GM23338 (cell line): ENCODE measurements at regions not wholly inside any gene's neighbourhood (a gene's known extent, or its start where the extent isn't known, plus 50 kb on each side); places are given as distances from the start of the nearest gene placed in this dataset.

Experiments used
- ATAC-seq: fragments of 200-7000 bp; cut with Tn5 transposase; 3 replicates; pipeline ENCODE4 v1.9.1; 2020
- DNase-seq: peaks from one replicate; pipeline ENCODE4 v3.0.0-alpha.2; 2015; ENCODE audit warnings: low spot score
- H2AFZ ChIP-seq: fragments of 200-600 bp; sonication (generic); 2 replicates; pipeline ENCODE4 v1.8.0; 2016; ENCODE audit warnings: antibody characterized with exemption, mild to moderate bottlenecking, moderate library complexity
- H3F3A ChIP-seq: fragments of 200-600 bp; sonication (generic); replicated peaks from 2 replicates; pipeline ENCODE4 v1.8.0; 2017; ENCODE audit warnings: antibody characterized with exemption, mixed run types, low read depth
- H3K27ac ChIP-seq: fragments of 200-600 bp; sonication (generic); 2 replicates; pipeline ENCODE4 v1.6.1; 2016; ENCODE audit warnings: low read depth
- H3K27me3 ChIP-seq: fragments of 200-600 bp; sonication (generic); 2 replicates; pipeline ENCODE4 v1.8.0; 2016; ENCODE audit warnings: mild to moderate bottlenecking, mixed run types, moderate library complexity; ENCODE audit not compliant: insufficient read depth
- H3K36me3 ChIP-seq: fragments of 200-600 bp; sonication (generic); 2 replicates; pipeline ENCODE4 v1.8.0; 2016; ENCODE audit warnings: mild to moderate bottlenecking; ENCODE audit not compliant: insufficient read depth
- H3K4me1 ChIP-seq: fragments of 200-600 bp; sonication (generic); 2 replicates; pipeline ENCODE4 v1.8.0; 2016; ENCODE audit warnings: mild to moderate bottlenecking, moderate library complexity; ENCODE audit not compliant: insufficient read depth
- H3K4me2 ChIP-seq: fragments of 200-600 bp; sonication (generic); 2 replicates; pipeline ENCODE4 v1.7.1; 2017; ENCODE audit warnings: mixed run types
- H3K4me3 ChIP-seq: fragments of 200-600 bp; sonication (generic); 2 replicates; pipeline ENCODE4 v1.6.1; 2016; ENCODE audit warnings: mixed run types
- H3K79me2 ChIP-seq: fragments of 200-600 bp; sonication (generic); replicated peaks from 2 replicates; pipeline ENCODE4 v1.8.0; 2017; ENCODE audit warnings: mild to moderate bottlenecking; ENCODE audit not compliant: insufficient read depth
- H3K9me2 ChIP-seq: fragments of 200-600 bp; sonication (generic); 2 replicates; pipeline ENCODE4 v1.8.0; 2017; ENCODE audit not compliant: insufficient read depth
- H4K20me1 ChIP-seq: fragments of 200-600 bp; sonication (generic); replicated peaks from 2 replicates; pipeline ENCODE4 v1.8.0; 2017; ENCODE audit warnings: mild to moderate bottlenecking; ENCODE audit not compliant: insufficient read depth
- H3K27ac Mint-ChIP-seq: 2 replicates; pipeline ENCODE4 v1.8.0; 2020; ENCODE audit warnings: inconsistent platforms, mild to moderate bottlenecking, moderate library complexity, mixed read lengths
- H3K27me3 Mint-ChIP-seq: 3 replicates; pipeline ENCODE4 v1.8.0; 2022; ENCODE audit warnings: low read depth, mild to moderate bottlenecking, moderate library complexity, mixed read lengths, inconsistent platforms; ENCODE audit not compliant: insufficient read depth, poor library complexity
- H3K36me3 Mint-ChIP-seq: 3 replicates; pipeline ENCODE4 v1.8.0; 2021; ENCODE audit warnings: low read depth, mild to moderate bottlenecking, inconsistent platforms, moderate library complexity, mixed read lengths
- H3K4me1 Mint-ChIP-seq: 3 replicates; pipeline ENCODE4 v1.8.0; 2020; ENCODE audit warnings: mild to moderate bottlenecking, inconsistent platforms, mixed read lengths
- H3K4me3 Mint-ChIP-seq: 3 replicates; pipeline ENCODE4 v1.8.0; 2021; ENCODE audit warnings: moderate library complexity, mild to moderate bottlenecking, inconsistent platforms, mixed read lengths
- H3K9me3 Mint-ChIP-seq: 3 replicates; pipeline ENCODE4 v1.8.0; 2020; ENCODE audit warnings: moderate library complexity, mild to moderate bottlenecking, inconsistent platforms, mixed read lengths
- EZH2 ChIP-seq: fragments of 200-600 bp; sonication (generic); IDR thresholded peaks from one replicate; pipeline ENCODE4 v1.8.0; 2017; ENCODE audit warnings: antibody characterized with exemption, mild to moderate bottlenecking, low read depth; ENCODE audit not compliant: unreplicated experiment
- JUNB ChIP-seq: IDR thresholded peaks from one replicate; pipeline ENCODE4 v1.6.1; 2016; ENCODE audit warnings: antibody characterized with exemption; ENCODE audit not compliant: unreplicated experiment
- NANOG ChIP-seq: IDR thresholded peaks from 2 replicates; pipeline ENCODE4 v1.6.1; 2016; ENCODE audit warnings: antibody characterized with exemption, borderline replicate concordance
- STAT1 ChIP-seq: IDR thresholded peaks from one replicate; pipeline ENCODE4 v1.6.1; 2016; ENCODE audit warnings: antibody characterized with exemption; ENCODE audit not compliant: unreplicated experiment
- ZNF114 ChIP-seq: fragments of 250-450 bp; sonication (Bioruptor Pico); IDR thresholded peaks from 2 replicates; pipeline ENCODE4 v1.5.0; 2020; ENCODE audit warnings: mild to moderate bottlenecking, moderate library complexity
- ZNF331 ChIP-seq: fragments of 250-450 bp; sonication (Bioruptor Pico); IDR thresholded peaks from 2 replicates; pipeline ENCODE4 v1.5.0; 2020; ENCODE audit warnings: low read depth, mild to moderate bottlenecking, moderate library complexity
- ZNF462 ChIP-seq: fragments of 250-450 bp; sonication (Bioruptor Pico); IDR thresholded peaks from 2 replicates; pipeline ENCODE4 v1.5.0; 2020; ENCODE audit warnings: mild to moderate bottlenecking, moderate library complexity

- Mint-ChIP-seq H3K4me3 (no peak overlapping the region), H3K27ac (no peak overlapping the region), H3K36me3 (no peaks in the 10 kb centered on the region; the same call in 2 of the 3 replicates), H3K27me3 (peaks cover 11% of the 10 kb centered on the region), H3K9me3 (no peaks in the 10 kb centered on the region), H3K4me1 (peaks cover 5% of the 10 kb centered on the region)
- H3K27ac ChIP-seq, result no peak overlapping the region
- no peak overlapping the region for H2AFZ ChIP-seq
- no peaks in the 10 kb centered on the region for H3K4me1 ChIP-seq
- no peaks in the 10 kb centered on the region for H3K79me2 ChIP-seq
- H3K9me2 ChIP-seq, result no peaks in the 10 kb centered on the region
- no peak overlapping the region for H3K4me3 ChIP-seq
- TF ChIP-seq ZNF462 (CRISPR knock-in tag), result no peak
- H3K36me3 ChIP-seq, result no peaks in the 10 kb centered on the region
- H3K4me2 ChIP-seq, result no peak overlapping the region
- no peaks in the 10 kb centered on the region for H3F3A ChIP-seq
- H4K20me1 ChIP-seq, result peaks cover 3% of the 10 kb centered on the region; the same call in 1 of the 2 replicates
- no peaks in the 10 kb centered on the region for H3K27me3 ChIP-seq
- no peak for DNase-seq
- ATAC-seq, result no peak
Measured at GRCh38 chr17:79144133-79144532, 69.5 kb downstream of the ENGASE start.

GRCh38 chr17:79142375-79142774 is 67.8 kb downstream of the ENGASE start:
- no peaks in the 10 kb centered on the region; the same call in 2 of the 3 replicates for H3K9me3 Mint-ChIP-seq
- no peak overlapping the region for H3K27ac ChIP-seq
- peaks cover 3% of the 10 kb centered on the region; the same call in 1 of the 2 replicates for H4K20me1 ChIP-seq
- H3K36me3 ChIP-seq, result no peaks in the 10 kb centered on the region
- H3K27me3 Mint-ChIP-seq, result peaks cover 14% of the 10 kb centered on the region
- H3F3A ChIP-seq, result no peaks in the 10 kb centered on the region
- H3K4me1 Mint-ChIP-seq, result peaks cover 15% of the 10 kb centered on the region
- H3K79me2 ChIP-seq, result no peaks in the 10 kb centered on the region
- H2AFZ ChIP-seq, result no peak overlapping the region
- H3K36me3 Mint-ChIP-seq, result no peaks in the 10 kb centered on the region; the same call in 2 of the 3 replicates
- DNase-seq, result no peak
- H3K4me2 ChIP-seq, result no peak overlapping the region
- no peak overlapping the region for H3K4me3 Mint-ChIP-seq
- no peak overlapping the region for H3K27ac Mint-ChIP-seq
- no peak for ATAC-seq
- no peaks in the 10 kb centered on the region for H3K9me2 ChIP-seq
- H3K4me3 ChIP-seq, result no peak overlapping the region
- H3K4me1 ChIP-seq, result no peaks in the 10 kb centered on the region
- no peaks in the 10 kb centered on the region for H3K27me3 ChIP-seq
- TF ChIP-seq JUNB, result no peak
- no peak for TF ChIP-seq ZNF331 (CRISPR knock-in tag)
- no peak for TF ChIP-seq ZNF462 (CRISPR knock-in tag)
- no peak for TF ChIP-seq NANOG
- TF ChIP-seq ZNF114 (CRISPR knock-in tag), result no peak
- TF ChIP-seq EZH2, result no peak
- no peak for TF ChIP-seq STAT1
